ENCODE measurements at regions not wholly inside any gene's neighbourhood (a gene's known extent, or its start where the extent isn't known, plus 50 kb on each side); places are given as distances from the start of the nearest gene placed in this dataset.

GRCh38 chr3:141682007-141682406 is 56.1 kb upstream of the RNF7 start (continued):
- TF ChIP-seq NR2F6 (CRISPR knock-in tag; IDR thresholded peaks at IDR 0.05), result no peak
- TF ChIP-seq ZNF511 (CRISPR knock-in tag; IDR thresholded peaks at IDR 0.05), result no peak
- TF ChIP-seq ZEB2 (IDR thresholded peaks at IDR 0.05), result peak; percentile 70
- TF ChIP-seq NFE2 (IDR thresholded peaks at IDR 0.05; ENCODE audit: low read depth), result 0 out of 2 replicates have a peak, but pooled peaks have one; percentile 36
- TF ChIP-seq ARID1B (IDR thresholded peaks at IDR 0.05), result peak; percentile 56; the same call in 1 of the 2 replicates
- no peak for TF ChIP-seq SP1 (CRISPR knock-in tag; IDR thresholded peaks at IDR 0.05)
- no peak for TF ChIP-seq SIN3A (IDR thresholded peaks at IDR 0.05; ENCODE audit: borderline replicate concordance in 2 of 2, control insufficient read depth in 1 of 2, low read depth in 2 of 2, low read length in 2 of 2)
- TF ChIP-seq TEAD2 (tag; IDR thresholded peaks at IDR 0.05), result peak; percentile 67
- TF ChIP-seq, protein P1, sequence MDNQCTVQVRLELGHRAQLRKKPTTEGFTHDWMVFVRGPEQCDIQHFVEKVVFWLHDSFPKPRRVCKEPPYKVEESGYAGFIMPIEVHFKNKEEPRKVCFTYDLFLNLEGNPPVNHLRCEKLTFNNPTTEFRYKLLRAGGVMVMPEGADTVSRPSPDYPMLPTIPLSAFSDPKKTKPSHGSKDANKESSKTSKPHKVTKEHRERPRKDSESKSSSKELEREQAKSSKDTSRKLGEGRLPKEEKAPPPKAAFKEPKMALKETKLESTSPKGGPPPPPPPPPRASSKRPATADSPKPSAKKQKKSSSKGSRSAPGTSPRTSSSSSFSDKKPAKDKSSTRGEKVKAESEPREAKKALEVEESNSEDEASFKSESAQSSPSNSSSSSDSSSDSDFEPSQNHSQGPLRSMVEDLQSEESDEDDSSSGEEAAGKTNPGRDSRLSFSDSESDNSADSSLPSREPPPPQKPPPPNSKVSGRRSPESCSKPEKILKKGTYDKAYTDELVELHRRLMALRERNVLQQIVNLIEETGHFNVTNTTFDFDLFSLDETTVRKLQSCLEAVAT (IDR thresholded peaks at IDR 0.05), result peak in 1 of 2 experiments; percentile 85; a peak in 2 of 4 replicates
- no peak for TF ChIP-seq RUNX1 (IDR thresholded peaks at IDR 0.05; ENCODE audit: low read depth)
- TF ChIP-seq TCF7L2 (IDR thresholded peaks at IDR 0.05; ENCODE audit: low read depth, low read length), result no peak
- TF ChIP-seq ETV6 (IDR thresholded peaks at IDR 0.05; ENCODE audit: borderline replicate concordance in 1 of 2, low read depth in 2 of 2, low read length in 1 of 2), result peak; percentile 73 to 91
- TF ChIP-seq ETV6 (CRISPR knock-in tag; IDR thresholded peaks at IDR 0.05; ENCODE audit: borderline replicate concordance), result no peak
- TF ChIP-seq RBM25 (IDR thresholded peaks at IDR 0.05; ENCODE audit: low read depth, low read length, severe bottlenecking), result no peak
- TF ChIP-seq MTA1 (IDR thresholded peaks at IDR 0.05; ENCODE audit: borderline replicate concordance), result peak; percentile 67; the same call in 1 of the 2 replicates
- peak; percentile 76; the same call in 1 of the 2 replicates for TF ChIP-seq SMARCE1 (IDR thresholded peaks at IDR 0.05)
- TF ChIP-seq ZNF830 (CRISPR knock-in tag; IDR thresholded peaks at IDR 0.05), result no peak
- TF ChIP-seq TEAD1 (CRISPR knock-in tag; IDR thresholded peaks at IDR 0.05), result peak; percentile 67 to 97; a peak in 3 of 4 replicates
- peak; percentile 95 for TF ChIP-seq PKNOX1 (IDR thresholded peaks at IDR 0.05)
- no peak for TF ChIP-seq MYC (IDR thresholded peaks at IDR 0.05; ENCODE audit: low read depth, low read length)
- no peak for TF ChIP-seq MYC (CRISPR knock-in tag; IDR thresholded peaks at IDR 0.05; ENCODE audit: borderline replicate concordance, low read depth)
- peak; percentile 44; the same call in 1 of the 2 replicates for TF ChIP-seq SMARCA4 (IDR thresholded peaks at IDR 0.05)
- TF ChIP-seq PBX2 (CRISPR knock-in tag; IDR thresholded peaks at IDR 0.05; ENCODE audit: low read depth), result peak; percentile 62
- peak; percentile 47 for TF ChIP-seq PBX2 (tag; conservative IDR thresholded peaks at IDR 0.05; ENCODE audit: low read depth)
- peak in 1 of 2 experiments; percentile 60; a peak in 2 of 4 replicates for TF ChIP-seq RCOR1 (IDR thresholded peaks at IDR 0.05; ENCODE audit: borderline replicate concordance in 1 of 2, low read depth in 2 of 2, low read length in 2 of 2)
